ENCODE measurements at regions not wholly inside any gene's neighbourhood (a gene's known extent, or its start where the extent isn't known, plus 50 kb on each side); places are given as distances from the start of the nearest gene placed in this dataset.

GRCh38 chr7:54817152-54817551 lies 58.1 kb upstream of the SEC61G start:
- TF ChIP-seq, protein P1, sequence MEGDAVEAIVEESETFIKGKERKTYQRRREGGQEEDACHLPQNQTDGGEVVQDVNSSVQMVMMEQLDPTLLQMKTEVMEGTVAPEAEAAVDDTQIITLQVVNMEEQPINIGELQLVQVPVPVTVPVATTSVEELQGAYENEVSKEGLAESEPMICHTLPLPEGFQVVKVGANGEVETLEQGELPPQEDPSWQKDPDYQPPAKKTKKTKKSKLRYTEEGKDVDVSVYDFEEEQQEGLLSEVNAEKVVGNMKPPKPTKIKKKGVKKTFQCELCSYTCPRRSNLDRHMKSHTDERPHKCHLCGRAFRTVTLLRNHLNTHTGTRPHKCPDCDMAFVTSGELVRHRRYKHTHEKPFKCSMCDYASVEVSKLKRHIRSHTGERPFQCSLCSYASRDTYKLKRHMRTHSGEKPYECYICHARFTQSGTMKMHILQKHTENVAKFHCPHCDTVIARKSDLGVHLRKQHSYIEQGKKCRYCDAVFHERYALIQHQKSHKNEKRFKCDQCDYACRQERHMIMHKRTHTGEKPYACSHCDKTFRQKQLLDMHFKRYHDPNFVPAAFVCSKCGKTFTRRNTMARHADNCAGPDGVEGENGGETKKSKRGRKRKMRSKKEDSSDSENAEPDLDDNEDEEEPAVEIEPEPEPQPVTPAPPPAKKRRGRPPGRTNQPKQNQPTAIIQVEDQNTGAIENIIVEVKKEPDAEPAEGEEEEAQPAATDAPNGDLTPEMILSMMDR (conservative IDR thresholded peaks at IDR 0.05): no peak
- TF ChIP-seq ZFX (IDR thresholded peaks at IDR 0.05): no peak

All from C4-2B (cell line).